Progenitor cell of endocrine pancreas (in vitro differentiated cells): ENCODE measurements at regions not wholly inside any gene's neighbourhood (a gene's known extent, or its start where the extent isn't known, plus 50 kb on each side); places are given as distances from the start of the nearest gene placed in this dataset.

Source experiments
- DNase-seq: peaks from one replicate; pipeline ENCODE4 v3.0.0; 2021; ENCODE audit warnings: low spot score; ENCODE audit not compliant: unreplicated experiment
- H3K27ac Mint-ChIP-seq: 2 replicates; pipeline ENCODE4 v1.8.0; 2021; ENCODE audit warnings: mild to moderate bottlenecking, moderate library complexity, mixed read lengths
- H3K27me3 Mint-ChIP-seq: 2 replicates; pipeline ENCODE4 v1.8.0; 2021; ENCODE audit warnings: mixed read lengths
- H3K36me3 Mint-ChIP-seq: 2 replicates; pipeline ENCODE4 v1.8.0; 2022; ENCODE audit warnings: mixed read lengths; ENCODE audit not compliant: insufficient read depth
- H3K4me1 Mint-ChIP-seq: 2 replicates; pipeline ENCODE4 v1.8.0; 2021; ENCODE audit warnings: low read depth, mixed read lengths
- H3K4me3 Mint-ChIP-seq: 2 replicates; pipeline ENCODE4 v1.8.0; 2021; ENCODE audit warnings: low read depth, mild to moderate bottlenecking, moderate library complexity, mixed read lengths
- H3K9me3 Mint-ChIP-seq: 2 replicates; pipeline ENCODE4 v1.8.0; 2021; ENCODE audit warnings: low read depth, mixed read lengths
- CTCF ChIP-seq: fragments of 200-600 bp; sonication (generic); IDR thresholded peaks from one replicate; pipeline ENCODE4 v1.5.0; 2021; ENCODE audit warnings: antibody characterized with exemption, mild to moderate bottlenecking; ENCODE audit not compliant: unreplicated experiment

- Mint-ChIP-seq H3K27me3 (no peaks in the 10 kb centered on the region), H3K36me3 (no peaks in the 10 kb centered on the region), H3K4me3 (no peak overlapping the region), H3K4me1 (peaks cover 7% of the 10 kb centered on the region), H3K27ac (peak overlapping the region; percentile 11), H3K9me3 (no peaks in the 10 kb centered on the region)
- DNase-seq = no peak
- TF ChIP-seq CTCF = no peak
These were observed 1008.5 kb upstream of the FANCL start for GRCh38 chr2:59249441-59250306.

DNA sequence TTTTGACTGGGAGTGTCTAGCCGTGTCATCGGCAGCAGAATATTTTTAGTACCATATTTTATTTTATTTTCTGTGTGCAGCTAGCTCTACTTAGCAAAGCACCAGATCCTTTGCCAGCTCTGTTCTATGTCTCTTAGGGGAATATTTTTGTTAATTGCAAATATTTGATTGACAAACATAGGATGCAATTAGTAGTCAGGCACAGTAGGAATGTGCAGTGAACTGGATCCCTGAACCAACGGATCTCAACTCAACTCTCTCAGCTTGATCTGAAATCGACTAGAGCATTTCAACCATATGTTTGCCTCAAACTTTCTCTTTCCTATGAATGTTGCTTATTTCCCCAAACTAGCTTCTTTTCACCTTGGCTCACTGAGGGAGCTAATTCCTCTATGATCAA lies 998.0 kb upstream of the FANCL start:
- Mint-ChIP-seq H3K27ac (no peak overlapping the region), H3K36me3 (no peaks in the 10 kb centered on the region), H3K9me3 (no peaks in the 10 kb centered on the region), H3K27me3 (no peaks in the 10 kb centered on the region), H3K4me1 (peaks cover 10% of the 10 kb centered on the region), H3K4me3 (no peak overlapping the region)
- DNase-seq = no peak
- no peak for TF ChIP-seq CTCF

- TF ChIP-seq CTCF = no peak
- no peak overlapping the region for H3K27ac Mint-ChIP-seq
These were observed 996.2 kb upstream of the FANCL start for GRCh38 chr2:59237311-59237710.

DNA sequence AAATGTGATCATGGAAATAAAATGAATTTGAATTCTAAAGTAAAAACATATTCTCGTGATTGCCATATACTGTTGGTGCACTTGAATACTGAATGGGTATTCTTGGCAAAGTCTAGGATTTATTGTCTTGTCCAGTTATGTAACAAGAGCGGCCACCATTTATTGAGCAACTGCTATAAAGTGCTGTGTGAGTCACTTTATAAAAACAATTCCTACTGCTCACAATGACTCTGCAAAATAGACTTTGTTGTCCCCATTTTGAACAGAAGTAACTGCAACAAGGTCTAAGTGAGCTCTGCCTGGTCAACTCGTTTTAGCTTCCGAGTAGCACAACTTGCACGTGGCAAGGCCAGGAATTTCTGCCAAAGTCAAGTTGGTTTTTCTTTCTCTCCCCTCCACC lies 995.6 kb upstream of the FANCL start:
- H3K27me3 Mint-ChIP-seq = no peaks in the 10 kb centered on the region
- H3K27ac Mint-ChIP-seq = no peak overlapping the region
- no peaks in the 10 kb centered on the region for H3K9me3 Mint-ChIP-seq
- DNase-seq = no peak
- no peak overlapping the region for H3K4me3 Mint-ChIP-seq
- peaks cover 10% of the 10 kb centered on the region for H3K4me1 Mint-ChIP-seq
- TF ChIP-seq CTCF = no peak
- no peaks in the 10 kb centered on the region for H3K36me3 Mint-ChIP-seq

More at GRCh38 chr2:59237311-59237710, 996.2 kb upstream of the FANCL start:
- no peak for DNase-seq
- Mint-ChIP-seq H3K9me3 (no peaks in the 10 kb centered on the region), H3K4me1 (peaks cover 10% of the 10 kb centered on the region), H3K36me3 (no peaks in the 10 kb centered on the region), H3K4me3 (no peak overlapping the region), H3K27me3 (no peaks in the 10 kb centered on the region)

GRCh38 chr2:59233920-59234319 lies 992.8 kb upstream of the FANCL start:
- DNase-seq = no peak
- peaks cover 8% of the 10 kb centered on the region for H3K4me1 Mint-ChIP-seq
- TF ChIP-seq CTCF = no peak
- H3K9me3 Mint-ChIP-seq = no peaks in the 10 kb centered on the region
- H3K27ac Mint-ChIP-seq = no peak overlapping the region
- H3K36me3 Mint-ChIP-seq = no peaks in the 10 kb centered on the region
- H3K4me3 Mint-ChIP-seq = no peak overlapping the region
- no peaks in the 10 kb centered on the region for H3K27me3 Mint-ChIP-seq
